ENCODE measurements at regions not wholly inside any gene's neighbourhood (a gene's known extent, or its start where the extent isn't known, plus 50 kb on each side); places are given as distances from the start of the nearest gene placed in this dataset.

- no peak for TF ChIP-seq ZNF263 (CRISPR knock-in tag; IDR thresholded peaks at IDR 0.05; ENCODE audit: low read depth)
- no peak for TF ChIP-seq CTCF (IDR thresholded peaks at IDR 0.05)
- TF ChIP-seq ZNF512 (CRISPR knock-in tag; IDR thresholded peaks at IDR 0.05; ENCODE audit: borderline replicate concordance) = no peak
- TF ChIP-seq FOXK1 (CRISPR knock-in tag; IDR thresholded peaks at IDR 0.05) = no peak
- no peak for TF ChIP-seq RELA (CRISPR knock-in tag; IDR thresholded peaks at IDR 0.05; ENCODE audit: borderline replicate concordance)
- no peak for TF ChIP-seq CBFB (CRISPR knock-in tag; IDR thresholded peaks at IDR 0.05; ENCODE audit: low read depth)
- no peak for TF ChIP-seq MYBL2 (CRISPR knock-in tag; IDR thresholded peaks at IDR 0.05)
- TF ChIP-seq PREB (CRISPR knock-in tag; IDR thresholded peaks at IDR 0.05; ENCODE audit: borderline replicate concordance) = no peak
- TF ChIP-seq IRF1 (CRISPR knock-in tag; IDR thresholded peaks at IDR 0.05) = no peak
These were observed 648.4 kb upstream of the NRSN1 start for GRCh38 chr6:23477586-23477985.
